ENCODE measurements at regions not wholly inside any gene's neighbourhood (a gene's known extent, or its start where the extent isn't known, plus 50 kb on each side); places are given as distances from the start of the nearest gene placed in this dataset.

DNA sequence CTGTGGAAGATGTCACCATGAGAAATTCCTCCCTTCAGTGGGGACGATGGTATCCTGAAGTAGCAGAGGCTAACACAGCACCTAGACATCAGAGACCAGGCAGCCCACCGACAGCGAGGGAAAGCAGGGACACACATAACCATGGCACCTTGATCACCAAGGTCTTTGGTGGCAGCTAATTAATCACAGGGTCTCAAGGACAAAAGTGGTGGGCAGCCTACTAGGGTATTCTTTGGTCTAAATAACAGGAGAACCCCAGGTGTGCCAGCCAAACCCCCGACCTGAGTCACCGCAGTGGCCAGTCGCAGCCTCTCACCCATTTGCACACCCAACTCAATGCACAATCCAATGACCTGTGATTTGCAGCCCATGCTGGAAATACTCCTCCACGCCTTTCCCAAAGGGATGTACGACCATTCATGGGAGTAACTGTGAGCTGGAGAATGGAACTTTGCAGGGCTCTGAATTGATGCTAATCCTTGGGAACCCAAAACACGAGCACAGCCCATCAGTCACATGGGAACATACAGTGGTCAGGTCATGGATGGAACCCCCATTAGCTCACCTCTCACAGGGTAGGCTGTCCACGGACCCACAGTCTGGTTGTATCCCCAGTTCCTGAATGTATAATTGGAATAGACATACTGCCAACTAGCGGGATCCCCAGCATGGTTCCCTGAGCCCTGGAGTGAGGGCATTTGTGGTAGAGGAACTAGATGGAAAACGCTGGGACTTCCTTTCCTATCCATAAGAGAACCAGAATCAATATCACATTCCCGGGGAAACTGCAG, 58.7 kb upstream of the C14orf180 start:
- no peak for TF ChIP-seq EZH2 (IDR thresholded peaks at IDR 0.05; ENCODE audit: low read length, missing control alignments)
- TF ChIP-seq, protein P1, sequence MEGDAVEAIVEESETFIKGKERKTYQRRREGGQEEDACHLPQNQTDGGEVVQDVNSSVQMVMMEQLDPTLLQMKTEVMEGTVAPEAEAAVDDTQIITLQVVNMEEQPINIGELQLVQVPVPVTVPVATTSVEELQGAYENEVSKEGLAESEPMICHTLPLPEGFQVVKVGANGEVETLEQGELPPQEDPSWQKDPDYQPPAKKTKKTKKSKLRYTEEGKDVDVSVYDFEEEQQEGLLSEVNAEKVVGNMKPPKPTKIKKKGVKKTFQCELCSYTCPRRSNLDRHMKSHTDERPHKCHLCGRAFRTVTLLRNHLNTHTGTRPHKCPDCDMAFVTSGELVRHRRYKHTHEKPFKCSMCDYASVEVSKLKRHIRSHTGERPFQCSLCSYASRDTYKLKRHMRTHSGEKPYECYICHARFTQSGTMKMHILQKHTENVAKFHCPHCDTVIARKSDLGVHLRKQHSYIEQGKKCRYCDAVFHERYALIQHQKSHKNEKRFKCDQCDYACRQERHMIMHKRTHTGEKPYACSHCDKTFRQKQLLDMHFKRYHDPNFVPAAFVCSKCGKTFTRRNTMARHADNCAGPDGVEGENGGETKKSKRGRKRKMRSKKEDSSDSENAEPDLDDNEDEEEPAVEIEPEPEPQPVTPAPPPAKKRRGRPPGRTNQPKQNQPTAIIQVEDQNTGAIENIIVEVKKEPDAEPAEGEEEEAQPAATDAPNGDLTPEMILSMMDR (conservative IDR thresholded peaks at IDR 0.05 in 1 of 2, IDR thresholded peaks at IDR 0.05 in 1 of 2; ENCODE audit: low read depth in 1 of 2, low read length in 2 of 2) = no peak
- Histone ChIP-seq H3K27me3 (ENCODE audit: control insufficient read depth, insufficient read depth, low read length) (no peaks in the 10 kb centered on the region), H3K9ac (ENCODE audit: insufficient read depth, low read length) (no peak overlapping the region), H4K20me1 (ENCODE audit: control insufficient read depth, extremely low read depth, insufficient read depth, low read length) (no peaks in the 10 kb centered on the region), H3K36me3 (ENCODE audit: control insufficient read depth, insufficient read depth, low read length) (no peaks in the 10 kb centered on the region), H3K79me2 (ENCODE audit: control insufficient read depth, insufficient read depth, low read length) (no peaks in the 10 kb centered on the region), H3K4me3 (replicated peaks in 1 of 4; ENCODE audit: control extremely low read depth in 1 of 4, insufficient read depth in 1 of 4, low read depth in 3 of 4, low read length in 4 of 4) (no peak overlapping the region), H2AFZ (ENCODE audit: low read length) (no peak overlapping the region), H3K4me1 (ENCODE audit: control insufficient read depth, extremely low read depth, insufficient read depth, low read length) (no peaks in the 10 kb centered on the region), H3K27ac (ENCODE audit: insufficient read depth, low read length) (no peak overlapping the region), H3K4me2 (ENCODE audit: extremely low read depth, insufficient read depth, low read length) (no peak overlapping the region), H3K9me3 (ENCODE audit: control insufficient read depth, insufficient read depth, low read depth, low read length) (no peaks in the 10 kb centered on the region)
- no peak for DNase-seq (ENCODE audit: low read depth in 2 of 2)

DNA sequence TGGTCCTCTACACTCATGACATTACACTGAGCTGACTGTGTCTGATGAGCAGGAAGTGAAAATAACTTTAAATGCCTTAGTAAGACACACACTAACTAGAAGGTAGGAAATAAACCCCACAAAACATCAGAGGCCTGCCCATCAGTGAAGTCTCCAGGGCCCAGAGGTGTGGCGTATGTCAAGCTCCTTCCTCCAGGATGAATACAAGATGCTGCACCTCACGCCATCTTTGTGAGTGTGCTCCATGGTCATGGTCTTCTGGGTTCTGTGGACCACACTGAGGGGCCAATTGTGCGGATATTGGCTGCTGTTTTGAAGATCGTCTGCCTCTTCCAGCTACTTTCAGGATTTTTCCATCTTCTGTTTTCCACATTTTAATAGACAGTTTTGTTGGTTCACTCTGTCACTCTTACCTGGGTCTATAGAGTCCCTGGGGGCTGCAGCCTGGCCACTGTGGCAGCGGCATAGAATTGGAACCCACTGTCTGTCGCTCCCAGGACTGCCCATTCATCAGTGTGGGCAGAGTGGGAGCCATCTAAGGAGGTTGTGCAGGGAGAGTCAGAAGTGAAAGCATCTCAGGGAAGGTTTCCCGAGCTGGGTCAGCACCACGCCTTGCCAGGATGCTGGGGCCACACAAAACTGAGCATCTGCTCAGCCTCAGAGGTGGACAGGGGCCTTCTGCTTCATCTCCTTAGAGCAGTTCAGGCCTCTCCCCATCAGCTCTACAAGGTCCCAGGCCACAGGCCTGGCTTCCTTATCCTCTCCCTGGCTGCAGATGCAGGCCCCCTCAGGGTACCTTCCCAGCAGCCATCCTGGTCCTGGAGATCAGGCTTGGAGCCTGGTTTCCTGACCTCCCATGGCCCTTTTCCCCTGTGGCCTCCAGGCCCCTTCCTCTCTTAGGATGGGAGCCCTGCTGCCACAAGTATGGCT, 57.5 kb upstream of the C14orf180 start:
- H3K4me3 ChIP-seq (replicated peaks in 1 of 4; ENCODE audit: control extremely low read depth in 1 of 4, insufficient read depth in 1 of 4, low read depth in 3 of 4, low read length in 4 of 4) = no peak overlapping the region
- no peak overlapping the region for H3K9ac ChIP-seq (ENCODE audit: insufficient read depth, low read length)
- H3K4me1 ChIP-seq (ENCODE audit: control insufficient read depth, extremely low read depth, insufficient read depth, low read length) = no peaks in the 10 kb centered on the region
- no peaks in the 10 kb centered on the region for H3K36me3 ChIP-seq (ENCODE audit: control insufficient read depth, insufficient read depth, low read length)
- H3K79me2 ChIP-seq (ENCODE audit: control insufficient read depth, insufficient read depth, low read length) = no peaks in the 10 kb centered on the region
- TF ChIP-seq, protein P1 (conservative IDR thresholded peaks at IDR 0.05 in 1 of 2, IDR thresholded peaks at IDR 0.05 in 1 of 2; ENCODE audit: low read depth in 1 of 2, low read length in 2 of 2) = no peak
- no peak for TF ChIP-seq EZH2 (IDR thresholded peaks at IDR 0.05; ENCODE audit: low read length, missing control alignments)
- H3K27ac ChIP-seq (ENCODE audit: insufficient read depth, low read length) = no peak overlapping the region
- no peaks in the 10 kb centered on the region for H4K20me1 ChIP-seq (ENCODE audit: control insufficient read depth, extremely low read depth, insufficient read depth, low read length)
- no peak for DNase-seq (ENCODE audit: low read depth in 2 of 2)
- no peak overlapping the region for H3K4me2 ChIP-seq (ENCODE audit: extremely low read depth, insufficient read depth, low read length)
- no peaks in the 10 kb centered on the region for H3K9me3 ChIP-seq (ENCODE audit: control insufficient read depth, insufficient read depth, low read depth, low read length)
- no peaks in the 10 kb centered on the region for H3K27me3 ChIP-seq (ENCODE audit: control insufficient read depth, insufficient read depth, low read length)
- H2AFZ ChIP-seq (ENCODE audit: low read length) = no peak overlapping the region

DNA sequence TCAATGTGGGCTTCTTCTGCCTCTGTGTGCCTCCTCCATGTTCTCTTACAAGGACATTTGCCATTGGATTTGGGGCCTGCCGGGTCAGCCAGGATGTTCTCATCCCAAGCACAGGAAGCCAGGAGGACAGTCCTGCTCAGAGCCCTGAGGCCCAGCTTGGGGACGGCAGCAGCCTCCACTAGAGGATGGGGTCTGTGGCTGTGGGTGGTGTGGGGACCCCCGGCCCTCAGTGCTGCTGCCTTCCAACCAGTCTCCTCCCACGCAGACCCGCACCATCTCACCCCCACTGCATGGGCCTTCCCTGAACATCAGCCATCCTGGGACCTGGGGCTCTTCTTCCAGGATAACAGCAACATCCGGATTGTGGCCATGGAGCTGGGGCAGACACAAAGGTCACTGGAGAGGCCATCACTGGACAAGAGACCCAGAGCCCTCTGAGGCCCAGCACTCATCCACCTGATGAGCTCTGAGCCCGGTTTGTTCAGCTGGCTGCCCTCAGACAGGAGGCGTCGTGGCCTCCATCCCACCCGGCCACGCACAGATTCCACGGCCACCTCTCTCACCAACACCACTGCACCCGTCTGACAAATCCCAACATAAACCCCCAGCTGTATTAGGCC, 56.5 kb upstream of the C14orf180 start:
- H3K36me3 ChIP-seq (ENCODE audit: control insufficient read depth, insufficient read depth, low read length) = no peaks in the 10 kb centered on the region
- H3K4me2 ChIP-seq (ENCODE audit: extremely low read depth, insufficient read depth, low read length) = no peak overlapping the region
- TF ChIP-seq, protein P1 (conservative IDR thresholded peaks at IDR 0.05 in 1 of 2, IDR thresholded peaks at IDR 0.05 in 1 of 2; ENCODE audit: low read depth in 1 of 2, low read length in 2 of 2) = no peak
- no peak for TF ChIP-seq EZH2 (IDR thresholded peaks at IDR 0.05; ENCODE audit: low read length, missing control alignments)
- H3K9me3 ChIP-seq (ENCODE audit: control insufficient read depth, insufficient read depth, low read depth, low read length) = no peaks in the 10 kb centered on the region
- H3K9ac ChIP-seq (ENCODE audit: insufficient read depth, low read length) = no peak overlapping the region
- no peaks in the 10 kb centered on the region for H3K79me2 ChIP-seq (ENCODE audit: control insufficient read depth, insufficient read depth, low read length)
- H2AFZ ChIP-seq (ENCODE audit: low read length) = no peak overlapping the region
- no peaks in the 10 kb centered on the region for H4K20me1 ChIP-seq (ENCODE audit: control insufficient read depth, extremely low read depth, insufficient read depth, low read length)
- H3K27ac ChIP-seq (ENCODE audit: insufficient read depth, low read length) = no peak overlapping the region
- no peak overlapping the region for H3K4me3 ChIP-seq (replicated peaks in 1 of 4; ENCODE audit: control extremely low read depth in 1 of 4, insufficient read depth in 1 of 4, low read depth in 3 of 4, low read length in 4 of 4)
- DNase-seq (ENCODE audit: low read depth in 2 of 2) = no peak
- H3K27me3 ChIP-seq (ENCODE audit: control insufficient read depth, insufficient read depth, low read length) = no peaks in the 10 kb centered on the region
- no peaks in the 10 kb centered on the region for H3K4me1 ChIP-seq (ENCODE audit: control insufficient read depth, extremely low read depth, insufficient read depth, low read length)
